ENCODE measurements at regions not wholly inside any gene's neighbourhood (a gene's known extent, or its start where the extent isn't known, plus 50 kb on each side); places are given as distances from the start of the nearest gene placed in this dataset.

GRCh38 chr13:76556627-76557026 is 329.6 kb downstream of the KCTD12 start:
- Histone ChIP-seq H3K36me3 (ENCODE audit: insufficient read depth, low read length) (no peaks in the 10 kb centered on the region), H2AFZ (ENCODE audit: low read depth, low read length) (no peak overlapping the region), H4K20me1 (ENCODE audit: insufficient read depth, low read length) (no peaks in the 10 kb centered on the region), H3K9ac (ENCODE audit: low read length) (no peak overlapping the region), H3K27ac (ENCODE audit: low read depth, low read length) (no peak overlapping the region), H3K4me1 (ENCODE audit: insufficient read depth, low read length) (no peaks in the 10 kb centered on the region), H3K79me2 (ENCODE audit: insufficient read depth, low read length) (no peaks in the 10 kb centered on the region), H3K4me3 (ENCODE audit: insufficient read depth, low read depth, low read length) (no peak overlapping the region), H3K9me3 (ENCODE audit: insufficient read depth, low read depth, low read length) (no peaks in the 10 kb centered on the region), H3K27me3 (ENCODE audit: insufficient read depth, low read length) (no peaks in the 10 kb centered on the region), H3K4me2 (ENCODE audit: low read length) (no peak overlapping the region)
- no peak for TF ChIP-seq EZH2 (IDR thresholded peaks at IDR 0.05; ENCODE audit: insufficient read depth, low read length)
- TF ChIP-seq, protein P1, sequence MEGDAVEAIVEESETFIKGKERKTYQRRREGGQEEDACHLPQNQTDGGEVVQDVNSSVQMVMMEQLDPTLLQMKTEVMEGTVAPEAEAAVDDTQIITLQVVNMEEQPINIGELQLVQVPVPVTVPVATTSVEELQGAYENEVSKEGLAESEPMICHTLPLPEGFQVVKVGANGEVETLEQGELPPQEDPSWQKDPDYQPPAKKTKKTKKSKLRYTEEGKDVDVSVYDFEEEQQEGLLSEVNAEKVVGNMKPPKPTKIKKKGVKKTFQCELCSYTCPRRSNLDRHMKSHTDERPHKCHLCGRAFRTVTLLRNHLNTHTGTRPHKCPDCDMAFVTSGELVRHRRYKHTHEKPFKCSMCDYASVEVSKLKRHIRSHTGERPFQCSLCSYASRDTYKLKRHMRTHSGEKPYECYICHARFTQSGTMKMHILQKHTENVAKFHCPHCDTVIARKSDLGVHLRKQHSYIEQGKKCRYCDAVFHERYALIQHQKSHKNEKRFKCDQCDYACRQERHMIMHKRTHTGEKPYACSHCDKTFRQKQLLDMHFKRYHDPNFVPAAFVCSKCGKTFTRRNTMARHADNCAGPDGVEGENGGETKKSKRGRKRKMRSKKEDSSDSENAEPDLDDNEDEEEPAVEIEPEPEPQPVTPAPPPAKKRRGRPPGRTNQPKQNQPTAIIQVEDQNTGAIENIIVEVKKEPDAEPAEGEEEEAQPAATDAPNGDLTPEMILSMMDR (IDR thresholded peaks at IDR 0.05; ENCODE audit: insufficient read depth, low read depth, low read length) = no peak
- no peaks in the 10 kb centered on the region for H3K4me1 Mint-ChIP-seq (ENCODE audit: low read depth, unreplicated experiment)
- DNase-seq (ENCODE audit: low read depth) (no peak), FAIRE-seq (no peak)
- no peak overlapping the region for H3K4me3 Mint-ChIP-seq (ENCODE audit: unreplicated experiment)
- no peaks in the 10 kb centered on the region for H3K9me3 Mint-ChIP-seq (ENCODE audit: unreplicated experiment)
- no peak overlapping the region for H3K27ac Mint-ChIP-seq (ENCODE audit: unreplicated experiment)
- no peaks in the 10 kb centered on the region for H3K36me3 Mint-ChIP-seq (ENCODE audit: low read depth, unreplicated experiment)
- H3K27me3 Mint-ChIP-seq (ENCODE audit: low read depth, unreplicated experiment) = no peaks in the 10 kb centered on the region

GRCh38 chr13:76552807-76553206 is 333.4 kb downstream of the KCTD12 start:
- Mint-ChIP-seq H3K36me3 (ENCODE audit: low read depth, unreplicated experiment) (no peaks in the 10 kb centered on the region), H3K27me3 (ENCODE audit: low read depth, unreplicated experiment) (no peaks in the 10 kb centered on the region), H3K9me3 (ENCODE audit: unreplicated experiment) (no peaks in the 10 kb centered on the region), H3K27ac (ENCODE audit: unreplicated experiment) (no peak overlapping the region), H3K4me1 (ENCODE audit: low read depth, unreplicated experiment) (no peaks in the 10 kb centered on the region), H3K4me3 (ENCODE audit: unreplicated experiment) (no peak overlapping the region)
- Histone ChIP-seq H2AFZ (ENCODE audit: low read depth, low read length) (no peak overlapping the region), H3K27ac (ENCODE audit: low read depth, low read length) (no peak overlapping the region), H3K4me2 (ENCODE audit: low read length) (no peak overlapping the region), H3K36me3 (ENCODE audit: insufficient read depth, low read length) (no peaks in the 10 kb centered on the region), H3K9me3 (ENCODE audit: insufficient read depth, low read depth, low read length) (no peaks in the 10 kb centered on the region), H3K9ac (ENCODE audit: low read length) (no peak overlapping the region), H3K79me2 (ENCODE audit: insufficient read depth, low read length) (no peaks in the 10 kb centered on the region), H4K20me1 (ENCODE audit: insufficient read depth, low read length) (no peaks in the 10 kb centered on the region), H3K27me3 (ENCODE audit: insufficient read depth, low read length) (no peaks in the 10 kb centered on the region), H3K4me1 (ENCODE audit: insufficient read depth, low read length) (no peaks in the 10 kb centered on the region), H3K4me3 (ENCODE audit: insufficient read depth, low read depth, low read length) (no peak overlapping the region)
- no peak for DNase-seq (ENCODE audit: low read depth)
- no peak for FAIRE-seq
- TF ChIP-seq, protein P1 (IDR thresholded peaks at IDR 0.05; ENCODE audit: insufficient read depth, low read depth, low read length) = no peak
- TF ChIP-seq EZH2 (IDR thresholded peaks at IDR 0.05; ENCODE audit: insufficient read depth, low read length) = no peak

DNA sequence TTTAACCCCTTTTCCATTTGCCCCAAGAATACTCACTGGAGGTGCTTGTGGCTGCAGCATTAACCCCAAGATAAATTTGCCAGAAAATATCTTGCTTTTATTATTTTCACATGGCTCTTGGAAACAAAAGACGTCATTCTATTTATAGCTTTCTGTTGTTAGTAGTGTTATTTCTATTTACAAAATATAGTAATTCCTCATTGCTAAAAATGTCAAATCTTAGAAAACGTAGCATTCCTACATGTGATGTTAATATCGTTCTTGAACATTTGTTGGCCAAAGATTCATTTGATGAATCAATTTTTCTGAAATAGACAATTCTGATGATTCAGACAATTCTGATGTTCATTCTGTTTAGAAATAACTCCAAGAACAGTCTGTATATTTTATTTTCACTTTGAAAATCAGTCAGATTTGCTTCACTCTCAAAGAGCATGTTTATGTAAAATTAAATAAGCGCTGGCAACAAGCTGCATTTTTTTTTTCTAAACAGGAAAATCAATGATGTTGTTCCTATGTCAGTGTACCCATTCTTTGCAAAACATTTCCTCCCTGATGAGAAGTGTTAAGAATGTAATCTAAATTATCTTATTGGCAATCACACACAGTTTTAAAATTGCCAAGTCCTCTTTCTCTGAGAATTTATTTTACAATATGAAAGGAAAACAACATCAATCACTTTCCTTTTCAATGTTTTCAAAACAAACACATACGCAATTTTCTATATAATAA is 334.0 kb downstream of the KCTD12 start:
- Histone ChIP-seq H4K20me1 (ENCODE audit: insufficient read depth, low read length) (no peaks in the 10 kb centered on the region), H3K9ac (ENCODE audit: low read length) (no peak overlapping the region), H3K79me2 (ENCODE audit: insufficient read depth, low read length) (no peaks in the 10 kb centered on the region), H3K4me2 (ENCODE audit: low read length) (no peak overlapping the region), H3K27me3 (ENCODE audit: insufficient read depth, low read length) (no peaks in the 10 kb centered on the region), H3K27ac (ENCODE audit: low read depth, low read length) (no peak overlapping the region), H3K4me1 (ENCODE audit: insufficient read depth, low read length) (no peaks in the 10 kb centered on the region), H3K4me3 (ENCODE audit: insufficient read depth, low read depth, low read length) (no peak overlapping the region), H2AFZ (ENCODE audit: low read depth, low read length) (no peak overlapping the region), H3K9me3 (ENCODE audit: insufficient read depth, low read depth, low read length) (no peaks in the 10 kb centered on the region), H3K36me3 (ENCODE audit: insufficient read depth, low read length) (no peaks in the 10 kb centered on the region)
- Mint-ChIP-seq H3K27me3 (ENCODE audit: low read depth, unreplicated experiment) (no peaks in the 10 kb centered on the region), H3K9me3 (ENCODE audit: unreplicated experiment) (no peaks in the 10 kb centered on the region), H3K36me3 (ENCODE audit: low read depth, unreplicated experiment) (no peaks in the 10 kb centered on the region), H3K4me1 (ENCODE audit: low read depth, unreplicated experiment) (no peaks in the 10 kb centered on the region), H3K4me3 (ENCODE audit: unreplicated experiment) (no peak overlapping the region), H3K27ac (ENCODE audit: unreplicated experiment) (no peak overlapping the region)
- no peak for TF ChIP-seq EZH2 (IDR thresholded peaks at IDR 0.05; ENCODE audit: insufficient read depth, low read length)
- TF ChIP-seq, protein P1 (IDR thresholded peaks at IDR 0.05; ENCODE audit: insufficient read depth, low read depth, low read length) = no peak
- FAIRE-seq (no peak), DNase-seq (ENCODE audit: low read depth) (no peak)
